Retinal pigment epithelial cell (primary cell): ENCODE measurements at regions not wholly inside any gene's neighbourhood (a gene's known extent, or its start where the extent isn't known, plus 50 kb on each side); places are given as distances from the start of the nearest gene placed in this dataset.

Source experiments
- DNase-seq: peaks from one replicate; pipeline ENCODE4 v3.0.0-alpha.2; 2010; ENCODE audit warnings: low read depth
- H3K4me3 ChIP-seq: 2 replicates; pipeline ENCODE4 v1.5.1; 2011; ENCODE audit warnings: mild to moderate bottlenecking, low read length, control low read depth, moderate library complexity
- TF ChIP-seq, protein P1 (sequence below): conservative IDR thresholded peaks from 2 replicates; pipeline ENCODE4 v1.5.1; 2011; ENCODE audit warnings: low read depth, low read length, control low read depth, inconsistent platforms

DNA sequence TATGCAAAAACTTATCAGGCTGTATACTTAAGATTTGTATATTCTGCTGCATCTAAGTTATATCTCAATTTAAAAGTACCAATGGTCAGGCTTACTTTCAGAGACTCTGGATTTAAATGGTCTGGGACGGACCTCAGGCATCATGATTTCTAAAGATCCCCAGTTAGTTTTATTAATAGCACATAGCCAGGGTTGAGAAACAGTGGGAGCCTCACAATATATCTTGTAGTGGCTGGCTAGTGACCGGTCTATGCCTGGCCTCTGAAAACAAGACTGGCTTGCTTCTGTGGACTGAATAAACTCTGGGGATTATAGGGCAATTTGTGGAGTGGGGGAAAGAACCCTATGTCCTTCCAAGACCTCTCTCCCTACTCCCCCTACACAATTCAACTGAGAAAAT lies 162.5 kb upstream of the SLC1A4 start:
- TF ChIP-seq, protein P1, sequence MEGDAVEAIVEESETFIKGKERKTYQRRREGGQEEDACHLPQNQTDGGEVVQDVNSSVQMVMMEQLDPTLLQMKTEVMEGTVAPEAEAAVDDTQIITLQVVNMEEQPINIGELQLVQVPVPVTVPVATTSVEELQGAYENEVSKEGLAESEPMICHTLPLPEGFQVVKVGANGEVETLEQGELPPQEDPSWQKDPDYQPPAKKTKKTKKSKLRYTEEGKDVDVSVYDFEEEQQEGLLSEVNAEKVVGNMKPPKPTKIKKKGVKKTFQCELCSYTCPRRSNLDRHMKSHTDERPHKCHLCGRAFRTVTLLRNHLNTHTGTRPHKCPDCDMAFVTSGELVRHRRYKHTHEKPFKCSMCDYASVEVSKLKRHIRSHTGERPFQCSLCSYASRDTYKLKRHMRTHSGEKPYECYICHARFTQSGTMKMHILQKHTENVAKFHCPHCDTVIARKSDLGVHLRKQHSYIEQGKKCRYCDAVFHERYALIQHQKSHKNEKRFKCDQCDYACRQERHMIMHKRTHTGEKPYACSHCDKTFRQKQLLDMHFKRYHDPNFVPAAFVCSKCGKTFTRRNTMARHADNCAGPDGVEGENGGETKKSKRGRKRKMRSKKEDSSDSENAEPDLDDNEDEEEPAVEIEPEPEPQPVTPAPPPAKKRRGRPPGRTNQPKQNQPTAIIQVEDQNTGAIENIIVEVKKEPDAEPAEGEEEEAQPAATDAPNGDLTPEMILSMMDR: no peak
- no peak overlapping the region for H3K4me3 ChIP-seq
- no peak for DNase-seq

DNA sequence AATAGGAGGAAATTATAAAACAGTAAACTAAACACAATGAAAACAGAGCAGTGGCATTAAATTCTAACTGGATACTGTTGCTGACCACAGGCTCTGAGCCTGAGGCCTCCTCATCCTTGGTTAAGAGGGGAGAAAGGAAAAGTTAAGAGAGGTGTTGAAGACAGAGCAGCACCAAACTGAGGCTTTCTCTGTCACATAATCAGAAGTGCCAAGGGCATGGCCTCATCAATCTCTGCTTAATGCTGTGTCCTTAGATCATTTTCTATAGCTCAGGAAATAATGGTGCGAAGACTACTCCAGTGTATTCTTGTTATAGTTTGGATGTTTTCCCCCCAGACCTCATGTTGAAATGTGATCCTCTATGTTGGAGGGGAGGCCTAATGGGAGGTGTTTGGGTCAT lies 160.9 kb upstream of the SLC1A4 start:
- DNase-seq: no peak
- TF ChIP-seq, protein P1: no peak
- H3K4me3 ChIP-seq: no peak overlapping the region

DNA sequence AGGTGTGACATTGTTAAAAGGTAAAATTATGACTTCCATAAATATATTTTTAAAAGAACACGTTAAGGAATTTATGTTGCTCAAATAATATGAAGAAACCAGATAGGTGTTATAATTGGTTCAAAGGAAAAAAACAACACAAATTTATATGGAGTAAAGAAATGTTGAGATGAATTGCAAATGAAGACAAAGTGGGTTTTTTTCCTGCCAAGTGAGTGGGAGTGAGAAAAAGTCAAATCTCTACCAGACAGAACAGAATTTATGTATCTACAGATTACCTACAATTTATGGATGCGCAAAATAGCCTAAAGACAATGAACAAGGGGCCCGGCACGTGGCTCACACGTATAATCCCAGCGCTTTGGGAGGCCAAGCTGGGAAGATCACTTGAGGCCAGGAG lies 159.7 kb upstream of the SLC1A4 start:
- DNase-seq: no peak
- TF ChIP-seq, protein P1: no peak
- no peak overlapping the region for H3K4me3 ChIP-seq

DNA sequence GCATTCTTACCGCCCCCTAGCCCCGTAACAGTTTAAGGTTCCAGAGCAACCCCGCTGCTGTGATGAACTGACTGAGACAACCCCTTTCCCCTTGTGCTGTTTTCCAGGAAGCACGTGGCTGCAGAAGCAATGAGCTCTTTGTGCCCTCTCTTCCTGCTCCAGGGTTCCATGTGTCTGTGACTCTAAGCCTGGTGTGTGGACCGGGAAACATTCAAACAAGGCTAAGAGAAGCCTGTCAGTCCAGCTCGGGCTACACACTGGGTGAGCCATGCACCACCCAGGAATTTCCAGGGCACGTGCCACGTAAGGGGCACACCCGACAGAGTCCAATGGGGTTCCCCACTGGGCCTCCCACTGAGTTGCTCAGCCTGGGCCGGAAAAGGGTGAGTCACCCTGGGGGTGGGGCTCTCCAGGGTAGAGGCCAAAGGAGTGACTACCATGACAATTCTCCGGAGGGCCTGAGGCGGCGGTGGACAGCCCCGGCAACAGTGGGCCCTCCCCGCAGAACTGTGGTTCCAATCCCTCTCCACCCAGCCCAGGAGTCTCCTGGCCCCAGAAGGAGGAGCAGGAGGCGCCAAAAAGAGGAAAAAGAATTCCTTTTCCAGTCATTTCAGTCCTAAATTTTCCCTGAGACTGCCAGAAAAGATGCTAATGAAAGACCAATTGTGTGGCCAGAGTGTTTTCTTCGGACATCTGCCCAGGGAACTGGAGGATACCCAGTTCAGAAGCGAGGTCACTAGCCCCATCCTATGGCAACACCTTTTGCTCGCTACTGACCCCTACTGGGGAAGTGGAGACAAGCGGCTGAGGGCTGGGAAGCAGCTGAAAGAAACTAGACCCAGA lies 157.8 kb upstream of the SLC1A4 start:
- TF ChIP-seq, protein P1: peak; percentile 87
- H3K4me3 ChIP-seq: no peak overlapping the region
- DNase-seq: no peak

DNA sequence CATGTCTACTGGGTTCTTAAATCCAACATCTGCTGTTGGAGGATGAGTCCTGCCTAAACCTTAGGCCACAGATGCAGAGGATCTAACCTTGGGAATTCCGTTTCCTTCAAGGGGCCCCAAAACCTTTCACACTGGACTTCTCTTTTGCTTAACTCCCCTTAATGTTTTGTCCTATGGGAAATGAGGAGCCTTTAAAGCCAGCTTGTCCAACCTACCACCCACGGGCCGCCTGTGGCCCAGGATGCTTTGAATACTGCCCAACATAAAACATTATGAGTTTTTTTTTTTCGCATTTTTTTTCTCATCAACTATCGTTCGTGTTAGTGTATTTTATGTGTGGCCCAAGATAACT lies 157.2 kb upstream of the SLC1A4 start:
- no peak for DNase-seq
- TF ChIP-seq, protein P1: no peak
- no peak overlapping the region for H3K4me3 ChIP-seq

DNA sequence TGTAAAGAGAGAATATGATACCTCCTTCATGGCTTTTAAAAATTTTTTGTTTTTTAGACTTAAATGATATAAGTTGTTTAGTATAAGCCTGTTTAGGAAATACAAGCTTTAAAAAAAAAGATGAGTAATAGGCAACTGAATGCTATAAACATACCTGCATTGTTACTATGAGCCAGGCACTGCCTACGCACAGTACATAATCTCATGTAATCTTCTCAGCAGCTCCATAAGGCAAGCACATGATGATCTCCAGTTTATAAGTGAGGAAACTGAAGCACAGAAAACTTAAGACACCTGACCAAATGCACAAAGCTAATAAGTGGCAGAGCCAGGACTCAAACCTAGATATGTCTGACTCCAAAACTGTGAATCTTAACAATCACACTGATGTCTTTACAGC lies 156.3 kb upstream of the SLC1A4 start:
- peak; percentile 92 for DNase-seq
- TF ChIP-seq, protein P1: no peak

DNA sequence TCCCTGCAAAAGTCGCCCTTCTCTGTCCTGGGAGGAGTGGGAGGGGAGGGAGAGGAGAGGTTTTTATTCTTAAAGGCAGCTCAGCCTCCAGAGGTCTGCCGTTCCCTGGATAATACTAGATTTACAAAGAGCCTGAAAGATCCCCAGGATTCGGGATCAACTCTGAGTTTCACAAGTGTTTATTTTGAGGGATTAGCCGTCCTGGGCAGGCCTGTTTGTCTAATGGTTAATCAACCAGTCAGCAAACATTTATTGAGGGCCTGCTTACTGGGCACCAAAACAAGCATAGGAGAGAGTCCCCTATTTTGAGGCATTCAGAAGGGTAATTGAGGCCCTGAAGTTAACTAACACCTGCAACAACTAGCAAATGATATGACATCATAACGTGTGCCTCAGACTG lies 152.6 kb upstream of the SLC1A4 start:
- no peak for DNase-seq
- TF ChIP-seq, protein P1: no peak
- H3K4me3 ChIP-seq: no peak overlapping the region

More for the DNA sequence above, 156.3 kb upstream of the SLC1A4 start:
- H3K4me3 ChIP-seq: no peak overlapping the region
